Common myeloid progenitor, CD34-positive (primary cell): ENCODE measurements at regions not wholly inside any gene's neighbourhood (a gene's known extent, or its start where the extent isn't known, plus 50 kb on each side); places are given as distances from the start of the nearest gene placed in this dataset.

Experiments used
- CTCF ChIA-PET: fragments of 350-600 bp; sonication (Branson Sonifier 250); formaldehyde crosslinking; loops from one replicate; lab custom pipeline; 2021; ENCODE audit warnings: antibody characterized with exemption; lab: Charles Lee
- POLR2A ChIA-PET: fragments of 350-600 bp; sonication (Branson Sonifier 250); formaldehyde crosslinking; loops from one replicate; lab custom pipeline; 2021; ENCODE audit warnings: antibody characterized with exemption; lab: Charles Lee
- DNase-seq, 3 donors: peaks; one replicate each; pipeline versions ENCODE4 v3.0.0 to v3.0.0-alpha.2; 2013
- H3K27ac ChIP-seq, 2 experiments: 1 replicate in 1 of 2; 2 replicates in 1 of 2; pipeline ENCODE4 v1.7.0; 2013; ENCODE audit warnings: inconsistent platforms in 2 of 2, low read length in 2 of 2, mild to moderate bottlenecking in 2 of 2, low read depth in 1 of 2, moderate library complexity in 1 of 2; ENCODE audit not compliant: severe bottlenecking in 2 of 2, insufficient read depth in 1 of 2, poor library complexity in 1 of 2
- H3K27me3 ChIP-seq, 5 experiments: replicated peaks in 2 of 5; 1 replicate in 3 of 5; 2 replicates in 2 of 5; pipeline versions ENCODE4 v1.6.1 to v1.7.0; 2013; ENCODE audit warnings: low read length in 4 of 5, mild to moderate bottlenecking in 2 of 5, moderate library complexity in 2 of 5, inconsistent platforms in 1 of 5; ENCODE audit not compliant: insufficient read depth in 5 of 5, control insufficient read depth in 4 of 5
- H3K36me3 ChIP-seq, 4 experiments: 1 replicate in 2 of 4; 2 replicates in 2 of 4; pipeline versions ENCODE4 v1.6.1 to v1.7.0; 2013; ENCODE audit warnings: low read length in 3 of 4, control low read depth in 1 of 4, mild to moderate bottlenecking in 1 of 4; ENCODE audit not compliant: control insufficient read depth in 4 of 4, insufficient read depth in 4 of 4
- H3K4me1 ChIP-seq, 4 experiments: 1 replicate in 3 of 4; 2 replicates in 1 of 4; pipeline versions ENCODE4 v1.6.1 to v1.7.1; 2013; ENCODE audit warnings: low read length in 3 of 4, mild to moderate bottlenecking in 3 of 4, control low read depth in 1 of 4, inconsistent platforms in 1 of 4, moderate library complexity in 1 of 4; ENCODE audit not compliant: control insufficient read depth in 4 of 4, insufficient read depth in 4 of 4; ENCODE audit errors: control extremely low read depth in 1 of 4
- H3K4me3 ChIP-seq, 7 experiments: 1 replicate in 4 of 7; 2 replicates in 3 of 7; pipeline versions ENCODE4 v1.5.1 to v1.7.0; 2013; ENCODE audit warnings: mild to moderate bottlenecking in 7 of 7, low read length in 6 of 7, moderate library complexity in 6 of 7, inconsistent platforms in 2 of 7, low read depth in 2 of 7, control low read depth in 1 of 7; ENCODE audit not compliant: insufficient read depth in 4 of 7, control insufficient read depth in 1 of 7; ENCODE audit errors: extremely low read depth in 1 of 7
- H3K9me3 ChIP-seq, 5 experiments: 1 replicate in 4 of 5; 2 replicates in 1 of 5; pipeline versions ENCODE4 v1.6.1 to v1.7.1; 2013; ENCODE audit warnings: low read length in 4 of 5, mild to moderate bottlenecking in 2 of 5, inconsistent platforms in 1 of 5, low read depth in 1 of 5, moderate library complexity in 1 of 5; ENCODE audit not compliant: control insufficient read depth in 4 of 5, insufficient read depth in 2 of 5; ENCODE audit errors: control extremely low read depth in 1 of 5
- WGBS: methylation state at CpG from one replicate; pipeline ENCODE4 v1.1.5; 2013; ENCODE audit not compliant: insufficient coverage; 5-methylcytosine and 5-hydroxymethylcytosine counted together

GRCh38 chr12:75850721-75851462 is 180.7 kb downstream of the PHLDA1 start:
- ChIA-PET POLR2A (no interaction called here), CTCF (no interaction called here)
- Histone ChIP-seq H3K4me1 (peaks cover 0 to 6% (median 3%) of the 10 kb centered on the region in 4 experiments), H3K4me3 (no peak overlapping the region), H3K27me3 (peaks cover 0 to 3% (median 0%) of the 10 kb centered on the region in 5 experiments), H3K36me3 (no peaks in the 10 kb centered on the region), H3K9me3 (no peaks in the 10 kb centered on the region), H3K27ac (no peak overlapping the region)
- WGBS, result 70% methylated on average over 2 of the region's 4 CpGs
- DNase-seq, result no peak

- Histone ChIP-seq H3K27ac (no peak overlapping the region), H3K36me3 (no peaks in the 10 kb centered on the region), H3K9me3 (no peaks in the 10 kb centered on the region), H3K27me3 (peaks cover 0 to 3% (median 0%) of the 10 kb centered on the region in 5 experiments), H3K4me3 (no peak overlapping the region), H3K4me1 (peaks cover 0 to 6% (median 2%) of the 10 kb centered on the region in 4 experiments)
- no CpG with 5 or more reads among the region's 1 CpG for WGBS
- DNase-seq, result no peak
- ChIA-PET POLR2A (no interaction called here), CTCF (interaction anchor here (1.1 kb wide), 1 partner anchor 32 kb away, joined by 4 read pairs; no protein-coding TSS in a partner anchor)
Measured at GRCh38 chr12:75848961-75849360, 182.6 kb downstream of the PHLDA1 start.

DNA sequence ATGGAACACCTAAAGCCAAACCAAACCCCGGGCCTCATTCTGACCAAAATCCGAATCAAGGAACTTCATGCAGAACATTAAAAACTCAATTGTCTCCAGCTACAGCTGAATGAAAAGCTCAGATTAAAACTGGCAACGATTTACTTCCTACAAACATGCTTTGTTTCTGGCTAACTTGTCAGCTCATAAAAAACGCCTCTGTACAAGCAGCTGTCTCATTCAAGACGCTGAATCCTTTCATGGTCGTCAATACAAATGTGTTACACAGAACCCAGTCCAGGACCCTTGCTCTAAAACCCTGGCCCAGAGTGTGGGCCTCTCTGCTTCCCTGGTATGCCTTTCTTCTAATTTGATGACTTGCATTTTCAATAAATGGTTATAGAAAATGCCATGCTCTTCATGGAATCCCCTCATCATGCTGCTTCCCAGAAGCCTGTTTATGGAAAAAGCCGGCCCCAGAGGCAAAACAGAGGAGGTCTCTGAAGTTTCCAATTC is 183.1 kb downstream of the PHLDA1 start:
- no peak overlapping the region for H3K4me3 ChIP-seq
- no peak overlapping the region for H3K27ac ChIP-seq
- no peaks in the 10 kb centered on the region for H3K36me3 ChIP-seq
- WGBS, result 62% methylated on average over 7 of the region's 7 CpGs
- H3K4me1 ChIP-seq, result peaks cover 0 to 3% (median under 1%) of the 10 kb centered on the region in 4 experiments
- no peaks in the 10 kb centered on the region for H3K9me3 ChIP-seq
- POLR2A ChIA-PET, result no interaction called here
- no peak for DNase-seq
- H3K27me3 ChIP-seq, result peaks cover 0 to 3% (median 0%) of the 10 kb centered on the region in 5 experiments
- CTCF ChIA-PET, result interaction anchor here (1.1 kb wide), 1 partner anchor 33 kb away, joined by 4 read pairs; no protein-coding TSS in a partner anchor

DNA sequence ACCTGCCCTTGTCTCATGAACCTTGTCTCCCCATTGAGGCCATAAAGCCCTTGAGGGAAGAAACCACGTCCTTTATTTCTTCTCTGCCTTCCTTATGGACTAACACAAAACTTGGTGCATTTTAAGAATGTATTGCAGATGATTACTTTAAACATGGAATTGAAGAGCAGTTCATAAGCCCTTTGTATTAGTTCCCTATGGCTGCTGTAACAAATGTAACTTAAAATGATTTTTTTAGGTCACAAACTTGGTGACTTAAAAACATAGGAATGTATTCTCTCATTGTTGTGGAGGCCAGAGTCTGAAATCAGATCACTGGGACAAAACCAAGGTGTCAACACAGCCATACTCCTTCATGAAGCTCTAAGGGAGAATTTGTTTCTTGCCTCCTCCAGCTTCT is 185.5 kb downstream of the PHLDA1 start:
- Histone ChIP-seq H3K9me3 (no peaks in the 10 kb centered on the region), H3K4me1 (no peaks in the 10 kb centered on the region), H3K4me3 (no peak overlapping the region), H3K27me3 (no peaks in the 10 kb centered on the region), H3K27ac (no peak overlapping the region), H3K36me3 (no peaks in the 10 kb centered on the region)
- no CpG with 5 or more reads among the region's 1 CpG for WGBS
- ChIA-PET CTCF (no interaction called here), POLR2A (no interaction called here)
- DNase-seq, result no peak

DNA sequence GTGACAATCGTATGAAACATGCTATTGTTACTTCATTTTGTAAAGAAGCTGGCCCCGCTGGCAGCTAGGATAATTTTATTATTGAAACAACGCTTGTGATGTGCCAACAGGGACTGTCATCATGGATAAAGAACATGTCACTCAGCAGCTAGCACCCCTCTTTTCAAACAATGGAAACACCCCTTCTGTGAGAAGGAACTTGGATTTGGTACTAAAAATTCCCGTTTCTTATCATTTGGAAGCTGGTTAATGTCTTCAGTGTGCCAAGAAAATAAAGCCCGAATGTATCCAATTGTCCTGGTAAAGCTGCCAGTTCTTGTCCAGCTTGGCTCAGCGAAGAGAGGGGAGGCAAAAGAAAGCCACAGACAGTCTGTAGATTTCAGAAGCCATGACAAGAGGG is 186.6 kb downstream of the PHLDA1 start:
- Histone ChIP-seq H3K36me3 (no peaks in the 10 kb centered on the region), H3K4me3 (no peak overlapping the region), H3K4me1 (no peaks in the 10 kb centered on the region), H3K9me3 (peaks cover 0 to 2% (median 0%) of the 10 kb centered on the region in 5 experiments), H3K27me3 (no peaks in the 10 kb centered on the region), H3K27ac (no peak overlapping the region)
- POLR2A ChIA-PET, result no interaction called here
- CTCF ChIA-PET, result no interaction called here
- DNase-seq, result no peak
- WGBS, result 72% methylated on average over 3 of the region's 6 CpGs

- H3K4me1 ChIP-seq, result no peaks in the 10 kb centered on the region
- no peak for DNase-seq
- peaks cover 0 to 2% (median 0%) of the 10 kb centered on the region in 5 experiments for H3K9me3 ChIP-seq
- no peak overlapping the region for H3K4me3 ChIP-seq
- POLR2A ChIA-PET, result no interaction called here
- H3K36me3 ChIP-seq, result no peaks in the 10 kb centered on the region
- WGBS, result 78% methylated on average over 10 of the region's 10 CpGs
- CTCF ChIA-PET, result interaction anchor here (1.1 kb wide), 1 partner anchor 10 kb away, joined by 3 read pairs; no protein-coding TSS in a partner anchor
- no peaks in the 10 kb centered on the region for H3K27me3 ChIP-seq
- no peak overlapping the region for H3K27ac ChIP-seq
Measured at GRCh38 chr12:75844049-75844770, 187.4 kb downstream of the PHLDA1 start.

DNA sequence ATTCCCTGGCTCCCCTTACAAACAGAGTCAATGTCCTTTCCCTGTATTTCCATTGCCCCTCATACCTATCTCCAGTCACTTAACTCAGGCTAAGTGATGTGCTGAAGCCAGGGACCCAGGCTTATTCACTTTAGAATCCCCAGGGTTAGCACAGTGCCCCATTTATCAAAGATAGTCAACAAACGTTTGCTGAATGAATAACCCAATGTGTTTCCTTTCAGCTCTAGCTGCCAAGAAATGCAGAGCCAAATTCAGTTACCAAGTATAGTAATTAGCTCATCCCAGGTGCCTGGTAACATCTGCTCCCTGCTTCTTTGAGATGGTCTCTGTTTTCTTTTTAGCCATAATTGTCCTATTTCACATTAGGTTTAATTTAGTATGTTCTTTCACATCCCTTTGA is 189.5 kb downstream of the PHLDA1 start:
- Histone ChIP-seq H3K4me3 (no peak overlapping the region), H3K4me1 (no peaks in the 10 kb centered on the region), H3K27ac (no peak overlapping the region), H3K36me3 (no peaks in the 10 kb centered on the region), H3K9me3 (peaks cover 0 to 2% (median 0%) of the 10 kb centered on the region in 5 experiments), H3K27me3 (peaks cover 0 to 3% (median 0%) of the 10 kb centered on the region in 5 experiments)
- 60% methylated on average over 1 of the region's 1 CpG for WGBS
- ChIA-PET CTCF (no interaction called here), POLR2A (no interaction called here)
- no peak for DNase-seq
